Neural cell (in vitro differentiated cells): ENCODE measurements at regions not wholly inside any gene's neighbourhood (a gene's known extent, or its start where the extent isn't known, plus 50 kb on each side); places are given as distances from the start of the nearest gene placed in this dataset.

Experiments
- H2AFZ ChIP-seq: fragments of 200-600, 300-800 bp; sonication (generic), shearing (Covaris generic); 2 replicates; pipeline ENCODE4 v1.6.0; 2014; ENCODE audit warnings: low read depth, mild to moderate bottlenecking, antibody characterized with exemption, low read length, moderate library complexity
- H3F3A ChIP-seq: fragments of 200-600 bp; shearing (Covaris generic); 2 replicates; pipeline ENCODE4 v1.6.1; 2016; ENCODE audit warnings: mild to moderate bottlenecking, moderate library complexity, mixed read lengths, antibody characterized with exemption, low read length; ENCODE audit not compliant: insufficient read depth, poor library complexity, severe bottlenecking
- H3K27ac ChIP-seq: fragments of 200-600, 300-800 bp; sonication (generic), shearing (Covaris generic); 2 replicates; pipeline ENCODE4 v1.5.1; 2014; ENCODE audit warnings: mild to moderate bottlenecking, low read length, moderate library complexity
- H3K27me3 ChIP-seq: fragments of 300-800, 200-600 bp; sonication (generic), shearing (Covaris generic); 2 replicates; pipeline ENCODE4 v1.6.0; 2014; ENCODE audit warnings: mild to moderate bottlenecking, low read depth, low read length, moderate library complexity; ENCODE audit not compliant: insufficient read depth
- H3K36me3 ChIP-seq: fragments of 300-800, 200-600 bp; sonication (generic), shearing (Covaris generic); 2 replicates; pipeline ENCODE4 v1.5.1; 2014; ENCODE audit warnings: mild to moderate bottlenecking, antibody characterized with exemption, low read length, moderate library complexity; ENCODE audit not compliant: insufficient read depth
- H3K4me2 ChIP-seq: fragments of 300-800, 200-600 bp; sonication (generic), shearing (Covaris generic); 2 replicates; pipeline ENCODE4 v1.6.0; 2014; ENCODE audit warnings: mild to moderate bottlenecking, low read length
- H3K4me3 ChIP-seq: fragments of 300-800, 200-600 bp; sonication (generic), shearing (Covaris generic); 2 replicates; pipeline ENCODE4 v1.5.1; 2014; ENCODE audit warnings: mild to moderate bottlenecking, low read length, moderate library complexity
- H3K79me2 ChIP-seq: fragments of 200-600 bp; shearing (Covaris generic); replicated peaks from 2 replicates; pipeline ENCODE4 v1.6.0; 2014; ENCODE audit warnings: mild to moderate bottlenecking, low read length, moderate library complexity; ENCODE audit not compliant: insufficient read depth
- H3K9ac ChIP-seq: fragments of 300-800, 200-600 bp; sonication (generic), shearing (Covaris generic); 2 replicates; pipeline ENCODE4 v1.6.1; 2016; ENCODE audit warnings: mild to moderate bottlenecking, low read length, mixed read lengths
- H3K9me2 ChIP-seq: fragments of 200-600 bp; shearing (Covaris generic); 2 replicates; pipeline ENCODE4 v1.6.1; 2016; ENCODE audit warnings: mild to moderate bottlenecking, low read length, mixed read lengths; ENCODE audit not compliant: insufficient read depth
- H3K9me3 ChIP-seq: fragments of 200-600, 300-800 bp; sonication (generic), shearing (Covaris generic); 2 replicates; pipeline ENCODE4 v1.6.1; 2016; ENCODE audit warnings: mild to moderate bottlenecking, mixed run types, low read length, moderate library complexity, mixed read lengths
- H4K20me1 ChIP-seq: fragments of 200-600 bp; shearing (Covaris generic); 2 replicates; pipeline ENCODE4 v1.6.1; 2016; ENCODE audit warnings: mild to moderate bottlenecking, mixed run types; ENCODE audit not compliant: insufficient read depth
- CTCF ChIP-seq: fragments of 450-650 bp; IDR thresholded peaks from 2 replicates; pipeline ENCODE4 v1.5.1; 2014; ENCODE audit warnings: antibody characterized with exemption, mild to moderate bottlenecking, moderate library complexity; ENCODE audit not compliant: poor library complexity, severe bottlenecking
- EP300 ChIP-seq: fragments of 450-650 bp; conservative IDR thresholded peaks from 2 replicates; pipeline ENCODE4 v1.6.1; 2014; ENCODE audit warnings: antibody characterized with exemption, mild to moderate bottlenecking, moderate library complexity; ENCODE audit not compliant: poor library complexity, severe bottlenecking
- EZH2 ChIP-seq: fragments of 200-600, 300-800 bp; shearing (Covaris generic), sonication (generic); IDR thresholded peaks from 2 replicates; pipeline ENCODE4 v1.6.1; 2014; ENCODE audit warnings: antibody characterized with exemption, low read length, borderline replicate concordance, mild to moderate bottlenecking; ENCODE audit not compliant: insufficient read depth, poor library complexity, severe bottlenecking
- MXI1 ChIP-seq: fragments of 450-650 bp; conservative IDR thresholded peaks from 2 replicates; pipeline ENCODE4 v1.6.1; 2014; ENCODE audit warnings: antibody characterized with exemption, mild to moderate bottlenecking; ENCODE audit not compliant: poor library complexity, severe bottlenecking
- POLR2AphosphoS5 ChIP-seq: IDR thresholded peaks from 2 replicates; pipeline ENCODE4 v1.6.1; 2012
- RAD21 ChIP-seq: fragments of 450-650 bp; conservative IDR thresholded peaks from 2 replicates; pipeline ENCODE4 v1.6.1; 2014; ENCODE audit warnings: antibody characterized with exemption, mild to moderate bottlenecking, moderate library complexity
- REST ChIP-seq: IDR thresholded peaks from 2 replicates; pipeline ENCODE4 v1.6.1; 2012; ENCODE audit warnings: borderline replicate concordance
- SMC3 ChIP-seq: fragments of 450-650 bp; conservative IDR thresholded peaks from 2 replicates; pipeline ENCODE4 v1.6.1; 2014; ENCODE audit warnings: antibody characterized with exemption, mild to moderate bottlenecking, moderate library complexity; ENCODE audit not compliant: poor library complexity
- TAF1 ChIP-seq: IDR thresholded peaks from 2 replicates; pipeline ENCODE4 v1.6.1; 2012; ENCODE audit warnings: low read depth

- Histone ChIP-seq H3K36me3 (no peaks in the 10 kb centered on the region), H3K79me2 (no peaks in the 10 kb centered on the region), H3K27ac (no peak overlapping the region), H3K4me3 (no peak overlapping the region), H3K27me3 (no peaks in the 10 kb centered on the region), H3F3A (no peaks in the 10 kb centered on the region), H3K9ac (no peak overlapping the region), H4K20me1 (no peaks in the 10 kb centered on the region), H3K4me2 (no peak overlapping the region), H3K9me2 (no peaks in the 10 kb centered on the region), H2AFZ (no peak overlapping the region), H3K9me3 (no peaks in the 10 kb centered on the region)
- TF ChIP-seq RAD21 (no peak), EP300 (no peak)
Measured at GRCh38 chr4:175373031-175373430, 439.0 kb downstream of the GPM6A start.

- Histone ChIP-seq H3K27me3 (no peaks in the 10 kb centered on the region), H3K9me3 (no peaks in the 10 kb centered on the region), H3K4me2 (no peak overlapping the region), H3K36me3 (no peaks in the 10 kb centered on the region), H4K20me1 (no peaks in the 10 kb centered on the region), H3K9ac (no peak overlapping the region), H3K27ac (no peak overlapping the region), H3F3A (no peaks in the 10 kb centered on the region), H3K79me2 (no peaks in the 10 kb centered on the region), H2AFZ (no peak overlapping the region), H3K9me2 (no peaks in the 10 kb centered on the region), H3K4me3 (no peak overlapping the region)
- TF ChIP-seq SMC3: no peak
Measured at GRCh38 chr4:175374459-175374858, 437.6 kb downstream of the GPM6A start.

- no peaks in the 10 kb centered on the region for H3K9me2 ChIP-seq
- H2AFZ ChIP-seq: no peak overlapping the region
- no peaks in the 10 kb centered on the region for H3K27me3 ChIP-seq
- H4K20me1 ChIP-seq: no peaks in the 10 kb centered on the region
- H3K4me3 ChIP-seq: no peak overlapping the region
- no peaks in the 10 kb centered on the region for H3K36me3 ChIP-seq
- no peak overlapping the region for H3K4me2 ChIP-seq
- no peak overlapping the region for H3K9ac ChIP-seq
- H3K79me2 ChIP-seq: no peaks in the 10 kb centered on the region
- TF ChIP-seq MXI1: no peak
- TF ChIP-seq REST: no peak
- TF ChIP-seq RAD21: no peak
- TF ChIP-seq TAF1: no peak
- no peak for TF ChIP-seq EP300
- TF ChIP-seq EZH2: no peak
- no peak for TF ChIP-seq POLR2AphosphoS5
- no peak for TF ChIP-seq CTCF
- no peak for TF ChIP-seq SMC3
- H3F3A ChIP-seq: no peaks in the 10 kb centered on the region
- H3K27ac ChIP-seq: no peak overlapping the region
- H3K9me3 ChIP-seq: no peaks in the 10 kb centered on the region
Measured at GRCh38 chr4:175376287-175376977, 435.6 kb downstream of the GPM6A start.
